ENCODE measurements at regions not wholly inside any gene's neighbourhood (a gene's known extent, or its start where the extent isn't known, plus 50 kb on each side); places are given as distances from the start of the nearest gene placed in this dataset.

GRCh38 chr2:239629926-239630617, 229.3 kb upstream of the HDAC4 start:
- no peak overlapping the region for H3K4me3 ChIP-seq (ENCODE audit: low read depth, low read length)
- DNase-seq (ENCODE audit: low read depth): no peak
- TF ChIP-seq CTCF (IDR thresholded peaks at IDR 0.05; ENCODE audit: low read depth, low read length, missing control alignments): no peak
- in situ Hi-C loops (cut with HindIII; ENCODE audit: low sequenced_read_pairs): no loop called here

- in situ Hi-C loops (cut with HindIII; ENCODE audit: low sequenced_read_pairs): no loop called here
- TF ChIP-seq CTCF (IDR thresholded peaks at IDR 0.05; ENCODE audit: low read depth, low read length, missing control alignments): no peak
- no peak for DNase-seq (ENCODE audit: low read depth)
- H3K4me3 ChIP-seq (ENCODE audit: low read depth, low read length): no peak overlapping the region
These were observed 226.3 kb upstream of the HDAC4 start for GRCh38 chr2:239626961-239627592.

- in situ Hi-C loops (cut with HindIII; ENCODE audit: low sequenced_read_pairs): no loop called here
- no peak overlapping the region for H3K4me3 ChIP-seq (ENCODE audit: low read depth, low read length)
- no peak for DNase-seq (ENCODE audit: low read depth)
- TF ChIP-seq CTCF (IDR thresholded peaks at IDR 0.05; ENCODE audit: low read depth, low read length, missing control alignments): no peak
These were observed 225.3 kb upstream of the HDAC4 start for GRCh38 chr2:239625971-239626734.

- H3K4me3 ChIP-seq (ENCODE audit: low read depth, low read length): no peak overlapping the region
- TF ChIP-seq CTCF (IDR thresholded peaks at IDR 0.05; ENCODE audit: low read depth, low read length, missing control alignments): no peak
- in situ Hi-C loops (cut with HindIII; ENCODE audit: low sequenced_read_pairs): no loop called here
- DNase-seq (ENCODE audit: low read depth): no peak
These were observed 224.5 kb upstream of the HDAC4 start for GRCh38 chr2:239625156-239625845.

- in situ Hi-C loops (cut with HindIII; ENCODE audit: low sequenced_read_pairs): no loop called here
- no peak overlapping the region for H3K4me3 ChIP-seq (ENCODE audit: low read depth, low read length)
- no peak for TF ChIP-seq CTCF (IDR thresholded peaks at IDR 0.05; ENCODE audit: low read depth, low read length, missing control alignments)
- DNase-seq (ENCODE audit: low read depth): no peak
These were observed 220.8 kb upstream of the HDAC4 start for GRCh38 chr2:239621611-239622010.

- no peak for DNase-seq (ENCODE audit: low read depth)
These were observed 218.5 kb upstream of the HDAC4 start for GRCh38 chr2:239619369-239619768.

More at GRCh38 chr2:239619369-239619768, 218.5 kb upstream of the HDAC4 start:
- in situ Hi-C loops (cut with HindIII; ENCODE audit: low sequenced_read_pairs): loop anchor here (5.0 kb wide), 1 partner anchor 38 kb away; no protein-coding TSS in a partner anchor
- H3K4me3 ChIP-seq (ENCODE audit: low read depth, low read length): no peak overlapping the region
- TF ChIP-seq CTCF (IDR thresholded peaks at IDR 0.05; ENCODE audit: low read depth, low read length, missing control alignments): no peak
